GM19023 (cell line): ENCODE measurements at regions not wholly inside any gene's neighbourhood (a gene's known extent, or its start where the extent isn't known, plus 50 kb on each side); places are given as distances from the start of the nearest gene placed in this dataset.

ENCODE experiments used
- ATAC-seq: cut with Tn5 transposase; IDR thresholded peaks from one replicate; pipeline ENCODE4 v1.9.1; 2021; ENCODE audit warnings: mild to moderate bottlenecking, moderate library complexity; ENCODE audit not compliant: unreplicated experiment

- ATAC-seq: no peak
Observed at GRCh38 chr14:30484201-30484600, 74.8 kb upstream of the G2E3 start.

GRCh38 chr14:30484976-30485375, 74.0 kb upstream of the G2E3 start:
- ATAC-seq: no peak

GRCh38 chr14:30496852-30497251, 62.1 kb upstream of the G2E3 start:
- no peak for ATAC-seq

- no peak for ATAC-seq
Observed at GRCh38 chr14:30499358-30499757, 59.6 kb upstream of the G2E3 start.

GRCh38 chr14:30500222-30500621, 58.7 kb upstream of the G2E3 start:
- no peak for ATAC-seq

GRCh38 chr14:30507209-30507608, 51.7 kb upstream of the G2E3 start:
- ATAC-seq: no peak
